ENCODE measurements at regions not wholly inside any gene's neighbourhood (a gene's known extent, or its start where the extent isn't known, plus 50 kb on each side); places are given as distances from the start of the nearest gene placed in this dataset.
"Not testable (repeated sequence)": the region's sequence is repeated elsewhere in the genome, so short reads cannot be mapped to it uniquely, and the experiment has no call there.

DNA sequence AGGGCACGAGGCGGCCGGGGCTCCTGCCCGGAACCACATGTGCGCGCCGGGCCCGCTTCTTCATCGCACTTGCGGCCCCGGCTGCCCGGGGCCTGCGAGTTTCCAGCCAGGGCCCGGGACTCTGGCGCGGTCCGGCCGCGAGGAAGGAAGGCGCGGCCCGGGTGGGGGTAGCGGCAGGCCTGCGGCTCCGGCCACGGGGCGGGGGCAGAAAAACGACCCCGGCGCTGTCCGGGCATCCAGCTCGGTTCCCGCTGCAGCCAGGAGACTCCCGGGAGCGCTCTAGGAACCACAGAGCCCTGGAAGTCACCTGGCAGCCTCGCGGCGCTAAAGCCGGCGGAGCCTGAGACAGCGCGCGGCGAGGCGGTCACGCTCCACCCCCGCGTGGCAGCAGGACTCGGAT lies 130.5 kb downstream of the POTEM start:
- not testable (repeated sequence) for TF ChIP-seq POLR2A, CTCF (IDR thresholded peaks at IDR 0.05)

Measured in prostate gland (tissue), 2 donors.